GM19468 (cell line): ENCODE measurements at regions not wholly inside any gene's neighbourhood (a gene's known extent, or its start where the extent isn't known, plus 50 kb on each side); places are given as distances from the start of the nearest gene placed in this dataset.
"Not testable (repeated sequence)": the region's sequence is repeated elsewhere in the genome, so short reads cannot be mapped to it uniquely, and the experiment has no call there.

Source experiments
- ATAC-seq: cut with Tn5 transposase; IDR thresholded peaks from one replicate; pipeline ENCODE4 v1.9.1; 2021; ENCODE audit warnings: mild to moderate bottlenecking, moderate library complexity, moderate number of reproducible peaks; ENCODE audit not compliant: unreplicated experiment; ENCODE audit errors: extremely low read depth

DNA sequence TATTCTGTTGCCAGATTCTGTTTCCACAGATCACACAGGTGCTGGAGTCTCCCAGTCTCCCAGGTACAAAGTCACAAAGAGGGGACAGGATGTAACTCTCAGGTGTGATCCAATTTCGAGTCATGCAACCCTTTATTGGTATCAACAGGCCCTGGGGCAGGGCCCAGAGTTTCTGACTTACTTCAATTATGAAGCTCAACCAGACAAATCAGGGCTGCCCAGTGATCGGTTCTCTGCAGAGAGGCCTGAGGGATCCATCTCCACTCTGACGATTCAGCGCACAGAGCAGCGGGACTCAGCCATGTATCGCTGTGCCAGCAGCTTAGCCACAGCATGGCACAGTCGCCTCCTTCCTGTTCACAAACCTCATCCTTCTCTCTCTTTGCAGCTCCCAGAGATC, 237.5 kb upstream of the PRSS1 start:
- ATAC-seq, result no peak

DNA sequence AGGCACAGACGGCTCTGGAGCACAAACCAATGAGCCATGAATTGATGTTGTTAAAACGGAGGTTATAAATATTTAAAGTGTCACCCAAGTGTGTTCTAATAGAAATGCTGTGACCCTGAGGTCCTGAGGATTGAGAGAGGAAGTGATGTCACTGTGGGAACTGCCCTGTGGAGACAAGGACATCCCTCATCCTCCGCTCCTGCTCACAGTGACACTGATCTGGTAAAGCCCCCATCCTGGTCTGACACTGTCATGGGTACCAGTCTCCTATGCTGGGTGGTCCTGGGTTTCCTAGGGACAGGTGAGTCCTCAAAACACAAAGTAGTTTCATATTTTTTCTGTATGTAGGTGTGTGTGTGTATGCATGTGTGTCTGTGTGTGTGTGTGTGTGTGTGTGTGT, 237.9 kb upstream of the PRSS1 start:
- no peak for ATAC-seq

DNA sequence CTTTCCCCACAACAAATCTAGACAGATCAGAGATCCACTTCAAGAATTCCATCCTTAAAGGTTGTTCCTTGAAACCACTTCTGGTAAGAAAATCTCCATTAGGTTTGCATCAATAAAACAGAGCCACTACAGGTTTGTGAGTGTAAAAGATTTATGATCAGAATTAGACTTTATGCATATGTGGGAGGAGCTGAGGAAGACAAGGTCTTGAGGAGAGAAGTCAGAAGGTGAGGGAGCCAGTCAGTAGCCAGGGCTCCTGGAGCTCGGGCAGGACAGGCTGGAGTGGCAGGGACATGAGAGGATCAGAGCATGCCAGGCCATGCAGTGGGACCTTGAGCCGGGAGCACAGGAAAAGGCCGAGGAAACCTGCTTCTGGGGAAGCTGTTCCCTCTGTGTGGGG, 240.0 kb upstream of the PRSS1 start:
- not testable (repeated sequence) for ATAC-seq

GRCh38 chr7:142508251-142508650, 241.0 kb upstream of the PRSS1 start:
- ATAC-seq, result no peak

DNA sequence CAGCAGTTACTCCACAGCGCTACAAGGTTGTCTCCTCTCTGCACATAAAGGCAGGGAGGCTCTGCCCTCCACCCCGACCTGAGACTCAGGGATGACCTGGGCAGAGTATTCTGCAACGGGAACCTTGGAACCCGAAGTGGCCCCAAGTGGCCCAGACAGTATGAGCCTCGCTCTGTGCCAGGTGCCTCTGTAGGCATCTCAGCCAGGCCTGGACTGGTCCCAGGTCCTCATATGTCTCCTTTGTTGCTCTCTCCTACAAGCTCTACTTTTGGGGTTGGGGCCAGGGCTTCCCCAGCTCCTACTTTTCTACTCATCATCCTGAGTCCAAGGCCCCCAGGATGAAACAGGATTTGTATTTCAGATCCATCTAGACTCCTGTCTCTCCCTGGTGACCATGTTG, 241.5 kb upstream of the PRSS1 start:
- ATAC-seq, result no peak

DNA sequence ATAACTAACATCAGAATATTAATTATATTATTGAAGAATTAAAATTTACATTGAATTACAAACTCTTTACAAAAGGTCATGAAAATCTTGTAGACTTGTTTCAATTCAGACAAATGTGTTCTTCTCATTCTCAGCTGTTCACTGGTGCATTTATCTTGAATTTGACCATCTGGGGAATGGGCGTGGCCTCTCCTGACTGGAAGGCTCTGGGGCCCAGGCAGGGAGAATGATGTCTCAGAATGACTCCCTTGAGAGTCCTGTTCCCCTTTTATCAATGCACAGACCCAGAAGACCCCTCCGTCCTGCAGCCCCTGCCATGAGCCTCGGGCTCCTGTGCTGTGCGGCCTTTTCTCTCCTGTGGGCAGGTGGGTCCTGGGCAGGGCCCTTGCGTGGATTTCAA, 242.2 kb upstream of the PRSS1 start:
- not testable (repeated sequence) for ATAC-seq

DNA sequence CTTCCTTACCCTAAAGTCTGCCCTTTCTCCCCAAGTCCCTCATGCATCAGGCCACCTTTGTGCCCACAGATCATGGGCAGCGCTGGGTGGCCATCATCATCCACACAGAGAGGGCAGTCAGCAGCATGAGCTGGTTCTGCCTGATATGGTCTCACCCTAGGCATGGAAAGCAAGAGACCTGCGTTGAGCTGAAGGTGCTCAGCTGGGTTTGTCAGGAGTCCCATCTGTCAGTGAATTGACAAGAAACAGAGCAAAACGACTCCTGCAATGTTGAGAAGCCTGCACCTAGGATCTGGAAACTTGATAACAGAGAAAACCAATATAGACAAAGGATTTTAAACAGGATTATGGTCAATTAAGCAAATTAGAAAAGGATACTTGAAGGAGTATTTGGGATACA, 242.7 kb upstream of the PRSS1 start:
- ATAC-seq, result no peak

- ATAC-seq, result not testable (repeated sequence)
These were observed 245.3 kb upstream of the PRSS1 start for GRCh38 chr7:142503949-142504348.

GRCh38 chr7:142503036-142503435, 245.2 kb upstream of the PRSS58 start:
- no peak for ATAC-seq

GRCh38 chr7:142501434-142501833, 243.6 kb upstream of the PRSS58 start:
- no peak for ATAC-seq

- ATAC-seq, result no peak
These were observed 242.5 kb upstream of the PRSS58 start for GRCh38 chr7:142500366-142500765.

- no peak for ATAC-seq
These were observed 241.8 kb upstream of the PRSS58 start for GRCh38 chr7:142499635-142500034.

- ATAC-seq, result no peak
These were observed 240.5 kb upstream of the PRSS58 start for GRCh38 chr7:142498364-142498763.

DNA sequence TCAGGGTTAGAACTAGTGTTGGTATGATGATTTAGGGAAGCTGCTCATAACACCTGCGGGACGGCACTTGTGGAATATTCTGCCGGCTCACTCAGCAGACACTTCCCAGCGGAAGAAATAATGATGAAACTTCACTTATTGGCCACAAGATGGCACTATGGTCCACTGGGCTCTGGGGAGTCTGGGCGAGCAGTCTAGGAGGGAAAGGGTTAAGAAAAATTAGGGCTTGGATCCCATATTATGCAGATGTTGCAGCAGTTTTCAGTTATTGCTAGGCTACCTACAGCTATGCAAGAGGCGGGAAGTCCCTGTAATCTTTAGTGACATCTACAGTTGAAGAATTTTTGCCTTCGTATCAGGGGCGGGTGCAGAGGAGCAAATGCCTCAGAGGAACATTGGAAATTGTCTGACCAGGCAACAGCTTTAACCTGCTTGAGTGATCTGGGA, 238.7 kb upstream of the PRSS58 start:
- peak; percentile 55 for ATAC-seq

- ATAC-seq, result not testable (repeated sequence)
These were observed 238.0 kb upstream of the PRSS58 start for GRCh38 chr7:142495879-142496278.

DNA sequence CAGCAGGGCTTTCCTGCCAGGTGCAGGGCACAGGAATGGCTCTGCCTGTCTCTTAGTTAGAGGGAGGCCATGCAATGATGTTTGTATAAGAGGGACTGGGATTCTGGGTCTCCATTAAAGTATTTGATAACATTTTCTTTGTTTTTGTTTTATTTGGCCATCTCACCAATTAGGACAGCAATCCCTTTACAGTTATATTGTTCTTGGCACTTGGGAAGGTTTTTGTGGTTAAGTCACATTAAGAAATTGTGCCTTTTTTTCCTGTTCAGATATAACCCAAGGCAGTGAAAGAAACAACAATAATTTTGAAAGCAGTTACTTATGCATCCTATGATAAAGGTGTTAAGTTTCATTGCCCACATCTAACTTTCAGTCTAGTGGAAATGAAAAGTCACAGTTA, 237.4 kb upstream of the PRSS58 start:
- not testable (repeated sequence) for ATAC-seq

- ATAC-seq, result no peak
These were observed 236.2 kb upstream of the PRSS58 start for GRCh38 chr7:142494021-142494420.

- no peak for ATAC-seq
These were observed 231.0 kb upstream of the PRSS58 start for GRCh38 chr7:142488842-142489241.

DNA sequence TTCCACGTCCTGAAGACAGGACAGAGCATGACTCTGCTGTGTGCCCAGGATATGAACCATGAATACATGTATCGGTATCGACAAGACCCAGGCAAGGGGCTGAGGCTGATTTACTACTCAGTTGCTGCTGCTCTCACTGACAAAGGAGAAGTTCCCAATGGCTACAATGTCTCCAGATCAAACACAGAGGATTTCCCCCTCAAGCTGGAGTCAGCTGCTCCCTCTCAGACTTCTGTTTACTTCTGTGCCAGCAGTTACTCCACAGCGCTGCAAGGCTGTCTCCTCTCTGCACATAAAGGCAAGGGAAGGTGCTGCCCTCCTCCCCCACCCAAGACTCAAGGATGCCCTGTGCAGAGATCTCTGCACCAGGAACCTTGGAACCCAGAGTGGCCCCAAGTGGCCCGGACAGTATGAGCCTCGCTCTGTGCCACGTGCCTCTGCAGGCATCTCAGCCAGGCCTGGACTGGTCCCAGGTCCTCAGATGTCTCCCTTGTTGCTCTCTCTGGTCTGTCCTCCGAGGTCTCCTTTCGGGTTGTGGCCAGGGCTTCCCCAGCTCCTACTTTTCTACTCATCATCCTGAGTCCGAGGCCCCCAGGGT, 230.3 kb upstream of the PRSS58 start:
- no peak for ATAC-seq

- not testable (repeated sequence) for ATAC-seq
These were observed 229.7 kb upstream of the PRSS58 start for GRCh38 chr7:142487565-142487964.

GRCh38 chr7:142487124-142487523, 229.3 kb upstream of the PRSS58 start:
- no peak for ATAC-seq

GRCh38 chr7:142485617-142486226, 227.9 kb upstream of the PRSS58 start:
- no peak for ATAC-seq
